Pons (tissue), 1 donor: ENCODE measurements at regions not wholly inside any gene's neighbourhood (a gene's known extent, or its start where the extent isn't known, plus 50 kb on each side); places are given as distances from the start of the nearest gene placed in this dataset.
A peak's percentile ranks its signal among the peaks of the same experiment; 100 is the strongest.
"Not testable (repeated sequence)": the region's sequence is repeated elsewhere in the genome, so short reads cannot be mapped to it uniquely, and the experiment has no call there.

Experiments used
- DNase-seq: peaks from one replicate; pipeline ENCODE4 v3.0.0-alpha.2; 2016; ENCODE audit warnings: low spot score

DNA sequence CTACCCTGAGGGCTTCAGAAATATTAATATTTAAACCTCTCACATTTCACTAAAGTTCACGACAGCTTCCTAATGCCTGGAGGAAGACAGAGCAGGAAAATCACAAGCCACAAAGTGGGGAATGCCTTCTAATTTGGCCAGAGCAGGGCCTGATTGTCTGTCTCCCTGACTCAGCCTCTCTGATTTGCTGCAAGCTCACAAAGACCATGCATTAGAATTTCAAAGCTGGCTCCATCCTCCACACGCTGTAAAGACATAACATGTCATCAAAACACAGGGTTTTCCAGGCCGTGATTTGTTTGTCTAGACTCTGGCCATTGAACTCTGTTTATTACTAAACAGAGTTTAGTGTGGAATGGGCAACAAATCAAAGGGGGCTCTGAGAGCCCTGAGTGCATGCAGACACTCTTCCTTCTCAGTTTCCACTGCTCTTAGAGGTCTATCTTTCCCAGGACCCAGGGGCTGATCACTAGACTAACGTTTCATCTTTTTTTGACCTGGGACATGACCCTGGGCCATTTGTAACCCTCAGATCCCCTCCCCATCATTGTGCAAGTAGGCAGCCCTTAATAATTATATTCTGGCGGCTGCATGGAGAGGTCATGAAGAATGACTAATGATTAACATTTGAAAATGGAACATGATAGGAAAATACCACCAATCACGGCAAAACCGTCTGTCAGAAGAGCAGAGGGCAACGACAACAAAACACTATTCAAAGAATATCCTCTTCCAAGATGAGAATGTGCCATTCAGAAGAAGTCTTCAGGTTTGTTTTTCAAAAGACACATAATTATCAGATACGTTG, 140.2 kb downstream of the ENC1 start:
- DNase-seq, result no peak

- DNase-seq, result no peak
Observed at GRCh38 chr5:74499256-74500050, 141.1 kb downstream of the ENC1 start.

DNA sequence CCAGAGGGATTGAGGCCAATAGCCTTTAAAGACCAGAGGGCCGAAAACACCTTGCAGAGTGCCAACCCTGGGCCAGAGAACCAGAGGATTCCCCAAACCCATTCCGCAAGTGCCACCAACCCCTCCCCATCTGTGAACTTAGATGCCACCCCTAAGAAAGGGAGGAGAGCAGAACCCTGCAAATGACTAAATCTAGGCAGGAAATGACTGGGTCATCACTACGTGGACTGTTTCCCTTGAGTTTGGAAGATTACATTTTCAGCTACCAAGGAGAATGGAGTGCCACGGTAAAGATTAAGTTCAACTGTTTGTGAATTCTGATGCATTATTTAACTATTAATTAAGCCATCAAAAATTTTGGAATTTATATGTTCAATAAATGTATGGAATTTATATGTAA, 142.8 kb downstream of the ENC1 start:
- no peak for DNase-seq

GRCh38 chr5:74493411-74493810, 147.1 kb downstream of the ENC1 start:
- no peak for DNase-seq

DNA sequence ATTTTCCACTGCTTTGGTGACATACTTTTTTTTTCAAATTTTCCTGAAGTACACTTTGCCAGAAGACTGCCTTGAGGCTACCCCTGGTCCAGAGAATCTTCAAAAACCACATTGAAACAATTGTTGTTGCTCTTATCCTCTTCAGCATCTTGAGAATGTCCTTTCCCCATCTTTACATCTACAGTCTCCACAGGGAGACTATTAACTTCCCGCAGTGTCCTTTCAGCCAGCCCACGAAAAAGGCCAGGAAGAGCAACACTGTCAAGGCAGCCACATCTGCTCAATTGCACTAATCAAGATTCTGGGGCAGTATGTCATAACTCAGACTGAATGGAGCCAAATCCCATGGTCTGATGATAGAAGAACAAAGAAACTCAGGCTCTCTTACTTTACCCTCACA, 148.3 kb downstream of the ENC1 start:
- no peak for DNase-seq

DNA sequence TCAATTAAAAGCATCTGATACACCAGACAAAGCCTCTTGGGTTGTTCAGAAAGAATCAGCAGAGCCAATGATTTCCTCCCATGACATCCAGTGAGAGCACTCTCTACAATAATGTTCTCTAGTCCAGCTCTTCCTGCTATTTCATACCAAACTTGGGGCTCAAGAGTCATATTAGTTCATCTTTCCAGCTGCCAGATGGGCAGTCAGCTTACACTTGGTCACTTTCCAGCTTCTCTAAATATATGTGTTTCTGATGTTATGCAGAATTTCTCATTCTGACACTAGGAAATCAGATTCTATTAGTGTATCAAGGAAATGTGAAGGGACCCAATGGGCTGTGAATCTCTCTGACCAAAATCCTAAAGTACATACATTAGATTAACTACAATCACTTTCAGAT, 148.9 kb downstream of the ENC1 start:
- no peak for DNase-seq

DNA sequence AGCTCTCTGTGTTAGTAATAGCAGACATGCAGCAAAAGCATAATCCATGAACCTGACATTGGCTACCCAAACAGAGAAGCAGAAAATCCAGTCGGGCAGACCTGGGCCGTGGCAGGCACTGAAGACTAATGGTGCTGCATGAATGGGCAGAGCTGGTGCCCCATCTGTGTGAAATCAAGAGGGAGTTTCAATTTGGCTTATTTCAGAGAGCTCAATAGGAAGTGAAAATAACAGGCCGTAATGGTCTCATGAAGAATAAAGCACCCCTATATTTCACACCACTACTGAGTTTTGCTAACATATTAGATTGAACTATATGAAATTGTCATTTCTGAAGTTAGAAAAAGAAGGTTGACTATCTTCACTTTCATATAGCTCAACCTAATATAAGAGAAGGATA, 149.7 kb downstream of the ENC1 start:
- DNase-seq, result no peak

GRCh38 chr5:74482990-74483389, 157.5 kb downstream of the ENC1 start:
- DNase-seq, result peak; percentile 75

GRCh38 chr5:74482523-74482922, 158.0 kb downstream of the ENC1 start:
- DNase-seq, result no peak

- DNase-seq, result not testable (repeated sequence)
Observed at GRCh38 chr5:74481357-74481756, 159.2 kb downstream of the ENC1 start.

DNA sequence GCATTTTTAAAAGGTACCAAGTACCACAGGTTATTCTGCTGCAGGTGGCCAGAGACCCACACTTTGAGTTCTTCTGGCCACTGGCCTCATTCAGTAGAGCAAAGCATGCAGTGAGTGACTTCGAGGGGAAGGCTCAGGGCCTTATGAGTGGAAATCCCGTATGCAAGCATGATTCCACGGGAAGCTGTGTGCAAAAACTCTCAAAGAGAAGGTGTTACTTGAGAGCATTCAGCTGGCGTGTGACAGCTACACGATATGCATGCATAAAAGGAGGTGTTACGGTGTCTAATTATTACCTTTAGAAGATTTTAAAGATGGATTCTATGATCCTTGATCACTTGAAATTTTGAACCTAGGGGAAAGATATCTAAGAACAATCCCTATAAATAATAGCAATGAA, 160.3 kb downstream of the ENC1 start:
- no peak for DNase-seq

DNA sequence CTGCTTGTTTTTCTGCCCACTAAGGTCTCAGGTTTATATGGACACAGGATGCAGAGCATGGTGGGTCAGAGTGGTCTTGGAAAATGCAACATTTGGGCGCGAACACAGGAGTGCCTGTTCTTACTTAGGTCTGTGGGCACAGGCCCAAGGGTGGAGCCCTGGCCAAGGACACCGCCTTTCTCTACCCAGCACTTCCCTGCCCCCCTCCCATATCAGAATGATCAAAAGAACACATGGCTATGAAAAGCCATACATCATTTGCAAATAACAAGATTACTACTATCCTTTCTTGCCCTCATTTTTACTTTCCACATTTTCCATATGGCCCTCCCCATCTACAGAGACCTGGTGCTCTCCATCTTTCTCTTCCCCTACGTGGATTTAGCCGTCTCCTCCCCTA, 162.2 kb downstream of the ENC1 start:
- DNase-seq, result no peak

DNA sequence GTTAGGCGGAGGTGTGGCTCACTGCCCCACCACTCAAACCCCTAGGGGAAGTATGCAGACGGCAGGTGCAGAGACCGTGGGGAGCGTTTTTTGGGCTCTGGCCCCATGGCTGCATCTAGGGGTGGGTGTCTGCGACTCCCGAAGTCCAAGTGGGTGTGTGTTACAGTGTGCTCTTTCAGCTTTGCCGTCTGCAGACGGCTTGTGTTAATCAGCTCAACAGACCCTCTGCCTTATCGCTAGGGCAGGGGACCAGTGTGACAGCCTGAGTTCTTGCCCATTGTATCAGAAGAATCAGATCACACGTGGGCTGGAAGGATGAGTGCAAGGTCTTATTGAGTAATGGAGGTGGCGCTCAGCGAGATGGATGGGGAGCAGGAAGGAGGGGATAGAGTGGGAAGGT, 162.8 kb downstream of the ENC1 start:
- no peak for DNase-seq

GRCh38 chr5:74476819-74477453, 163.6 kb downstream of the ENC1 start:
- DNase-seq, result no peak

DNA sequence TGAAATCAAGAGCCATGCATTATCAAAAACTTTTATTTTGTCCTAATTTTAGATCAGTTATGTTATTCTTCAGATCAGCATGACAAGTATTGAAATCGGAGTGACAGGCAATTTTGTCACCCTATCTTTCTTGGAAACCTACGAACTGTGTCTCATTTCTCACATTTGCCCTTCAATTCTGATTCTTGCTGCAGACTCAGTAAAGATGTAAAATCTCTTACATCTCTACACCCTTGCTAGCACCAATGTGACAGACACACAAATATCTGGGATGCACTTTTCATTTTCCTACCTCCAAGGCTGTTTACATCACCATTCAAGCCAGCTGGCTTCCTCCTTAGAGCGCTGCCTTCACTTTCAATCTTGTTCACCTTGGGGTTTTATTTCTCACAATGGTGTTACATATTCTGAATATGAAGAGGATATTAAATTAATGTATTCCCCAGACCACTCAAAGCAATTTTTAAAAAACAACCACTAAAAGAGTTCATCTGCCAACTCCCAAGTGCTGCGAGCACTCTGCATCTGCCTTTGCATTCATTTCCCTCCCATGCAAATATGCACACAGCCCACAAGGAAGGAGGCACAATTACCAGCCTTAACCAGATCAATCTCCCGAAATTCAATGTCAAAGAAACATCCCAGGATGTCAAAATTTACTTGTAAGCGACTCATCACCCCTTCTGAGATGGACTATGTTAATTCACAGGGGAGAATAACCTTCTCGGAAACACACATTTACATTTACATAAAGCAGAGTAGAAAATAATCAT, 164.3 kb downstream of the ENC1 start:
- no peak for DNase-seq

- no peak for DNase-seq
Observed at GRCh38 chr5:74471875-74472274, 168.7 kb downstream of the ENC1 start.

- no peak for DNase-seq
Observed at GRCh38 chr5:74469234-74469994, 171.1 kb downstream of the ENC1 start.

DNA sequence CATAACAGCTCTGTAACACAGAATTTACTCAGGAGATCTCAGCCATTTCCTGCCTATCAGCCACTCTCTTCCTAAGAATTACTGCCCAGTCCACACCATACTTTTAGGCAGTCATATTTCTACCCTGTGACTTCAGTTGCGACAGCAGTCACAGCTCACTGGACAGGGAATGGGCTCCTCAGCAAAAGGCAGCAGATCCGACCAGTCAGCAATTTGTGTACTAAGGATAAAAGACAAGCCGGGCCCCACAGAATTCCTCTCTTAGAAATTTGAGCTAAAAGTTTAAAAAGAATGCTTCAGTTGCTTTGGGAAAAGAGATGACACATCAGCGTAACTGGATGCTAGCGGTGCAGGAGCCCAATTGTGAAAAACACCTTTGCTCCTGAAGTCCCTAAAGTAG, 172.1 kb downstream of the ENC1 start:
- DNase-seq, result no peak

DNA sequence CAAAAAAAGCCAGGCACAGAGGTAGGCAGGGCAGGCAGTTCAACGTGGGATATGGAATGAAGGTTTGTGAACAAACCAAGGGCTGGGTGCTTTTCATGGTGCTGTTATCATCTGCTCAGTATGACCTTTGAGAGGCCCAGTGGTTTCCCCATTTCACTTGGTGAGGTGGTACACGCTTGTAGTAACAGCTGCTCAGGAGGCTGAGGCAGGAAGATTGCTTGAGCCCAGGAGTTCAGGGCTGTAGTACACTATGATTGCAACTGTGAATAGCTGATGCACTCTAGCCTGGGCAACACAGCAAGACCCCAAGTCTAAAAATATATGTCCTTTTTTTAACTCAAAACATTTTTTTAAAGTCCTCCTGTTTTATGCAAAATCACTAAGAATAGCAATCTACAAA, 174.8 kb downstream of the ENC1 start:
- no peak for DNase-seq

GRCh38 chr5:74464512-74465209, 175.9 kb downstream of the ENC1 start:
- no peak for DNase-seq

GRCh38 chr5:74462356-74462755, 178.2 kb downstream of the ENC1 start:
- DNase-seq, result no peak
